Neural cell (in vitro differentiated cells): ENCODE measurements at regions not wholly inside any gene's neighbourhood (a gene's known extent, or its start where the extent isn't known, plus 50 kb on each side); places are given as distances from the start of the nearest gene placed in this dataset.

Experiments
- H2AFZ ChIP-seq: fragments of 200-600, 300-800 bp; sonication (generic), shearing (Covaris generic); 2 replicates; pipeline ENCODE4 v1.6.0; 2014; ENCODE audit warnings: low read depth, mild to moderate bottlenecking, antibody characterized with exemption, low read length, moderate library complexity
- H3F3A ChIP-seq: fragments of 200-600 bp; shearing (Covaris generic); 2 replicates; pipeline ENCODE4 v1.6.1; 2016; ENCODE audit warnings: mild to moderate bottlenecking, moderate library complexity, mixed read lengths, antibody characterized with exemption, low read length; ENCODE audit not compliant: insufficient read depth, poor library complexity, severe bottlenecking
- H3K27ac ChIP-seq: fragments of 200-600, 300-800 bp; sonication (generic), shearing (Covaris generic); 2 replicates; pipeline ENCODE4 v1.5.1; 2014; ENCODE audit warnings: mild to moderate bottlenecking, low read length, moderate library complexity
- H3K27me3 ChIP-seq: fragments of 300-800, 200-600 bp; sonication (generic), shearing (Covaris generic); 2 replicates; pipeline ENCODE4 v1.6.0; 2014; ENCODE audit warnings: mild to moderate bottlenecking, low read depth, low read length, moderate library complexity; ENCODE audit not compliant: insufficient read depth
- H3K36me3 ChIP-seq: fragments of 300-800, 200-600 bp; sonication (generic), shearing (Covaris generic); 2 replicates; pipeline ENCODE4 v1.5.1; 2014; ENCODE audit warnings: mild to moderate bottlenecking, antibody characterized with exemption, low read length, moderate library complexity; ENCODE audit not compliant: insufficient read depth
- H3K4me2 ChIP-seq: fragments of 300-800, 200-600 bp; sonication (generic), shearing (Covaris generic); 2 replicates; pipeline ENCODE4 v1.6.0; 2014; ENCODE audit warnings: mild to moderate bottlenecking, low read length
- H3K4me3 ChIP-seq: fragments of 300-800, 200-600 bp; sonication (generic), shearing (Covaris generic); 2 replicates; pipeline ENCODE4 v1.5.1; 2014; ENCODE audit warnings: mild to moderate bottlenecking, low read length, moderate library complexity
- H3K79me2 ChIP-seq: fragments of 200-600 bp; shearing (Covaris generic); replicated peaks from 2 replicates; pipeline ENCODE4 v1.6.0; 2014; ENCODE audit warnings: mild to moderate bottlenecking, low read length, moderate library complexity; ENCODE audit not compliant: insufficient read depth
- H3K9ac ChIP-seq: fragments of 300-800, 200-600 bp; sonication (generic), shearing (Covaris generic); 2 replicates; pipeline ENCODE4 v1.6.1; 2016; ENCODE audit warnings: mild to moderate bottlenecking, low read length, mixed read lengths
- H3K9me2 ChIP-seq: fragments of 200-600 bp; shearing (Covaris generic); 2 replicates; pipeline ENCODE4 v1.6.1; 2016; ENCODE audit warnings: mild to moderate bottlenecking, low read length, mixed read lengths; ENCODE audit not compliant: insufficient read depth
- H3K9me3 ChIP-seq: fragments of 200-600, 300-800 bp; sonication (generic), shearing (Covaris generic); 2 replicates; pipeline ENCODE4 v1.6.1; 2016; ENCODE audit warnings: mild to moderate bottlenecking, mixed run types, low read length, moderate library complexity, mixed read lengths
- H4K20me1 ChIP-seq: fragments of 200-600 bp; shearing (Covaris generic); 2 replicates; pipeline ENCODE4 v1.6.1; 2016; ENCODE audit warnings: mild to moderate bottlenecking, mixed run types; ENCODE audit not compliant: insufficient read depth
- CTCF ChIP-seq: fragments of 450-650 bp; IDR thresholded peaks from 2 replicates; pipeline ENCODE4 v1.5.1; 2014; ENCODE audit warnings: antibody characterized with exemption, mild to moderate bottlenecking, moderate library complexity; ENCODE audit not compliant: poor library complexity, severe bottlenecking
- EP300 ChIP-seq: fragments of 450-650 bp; conservative IDR thresholded peaks from 2 replicates; pipeline ENCODE4 v1.6.1; 2014; ENCODE audit warnings: antibody characterized with exemption, mild to moderate bottlenecking, moderate library complexity; ENCODE audit not compliant: poor library complexity, severe bottlenecking
- EZH2 ChIP-seq: fragments of 200-600, 300-800 bp; shearing (Covaris generic), sonication (generic); IDR thresholded peaks from 2 replicates; pipeline ENCODE4 v1.6.1; 2014; ENCODE audit warnings: antibody characterized with exemption, low read length, borderline replicate concordance, mild to moderate bottlenecking; ENCODE audit not compliant: insufficient read depth, poor library complexity, severe bottlenecking
- MXI1 ChIP-seq: fragments of 450-650 bp; conservative IDR thresholded peaks from 2 replicates; pipeline ENCODE4 v1.6.1; 2014; ENCODE audit warnings: antibody characterized with exemption, mild to moderate bottlenecking; ENCODE audit not compliant: poor library complexity, severe bottlenecking
- POLR2AphosphoS5 ChIP-seq: IDR thresholded peaks from 2 replicates; pipeline ENCODE4 v1.6.1; 2012
- RAD21 ChIP-seq: fragments of 450-650 bp; conservative IDR thresholded peaks from 2 replicates; pipeline ENCODE4 v1.6.1; 2014; ENCODE audit warnings: antibody characterized with exemption, mild to moderate bottlenecking, moderate library complexity
- REST ChIP-seq: IDR thresholded peaks from 2 replicates; pipeline ENCODE4 v1.6.1; 2012; ENCODE audit warnings: borderline replicate concordance
- SMC3 ChIP-seq: fragments of 450-650 bp; conservative IDR thresholded peaks from 2 replicates; pipeline ENCODE4 v1.6.1; 2014; ENCODE audit warnings: antibody characterized with exemption, mild to moderate bottlenecking, moderate library complexity; ENCODE audit not compliant: poor library complexity
- TAF1 ChIP-seq: IDR thresholded peaks from 2 replicates; pipeline ENCODE4 v1.6.1; 2012; ENCODE audit warnings: low read depth

- H3K79me2 ChIP-seq, result no peaks in the 10 kb centered on the region
- H3K36me3 ChIP-seq, result no peaks in the 10 kb centered on the region
- TF ChIP-seq POLR2AphosphoS5, result no peak
- TF ChIP-seq SMC3, result no peak
- TF ChIP-seq EZH2, result no peak
- TF ChIP-seq TAF1, result no peak
- no peak for TF ChIP-seq CTCF
- TF ChIP-seq MXI1, result no peak
- TF ChIP-seq REST, result no peak
- no peak for TF ChIP-seq EP300
- TF ChIP-seq RAD21, result no peak
- no peaks in the 10 kb centered on the region for H3K27me3 ChIP-seq
- H3K27ac ChIP-seq, result no peak overlapping the region
- no peak overlapping the region for H3K9ac ChIP-seq
- H3K4me3 ChIP-seq, result no peak overlapping the region
- H4K20me1 ChIP-seq, result no peaks in the 10 kb centered on the region
- H3K9me3 ChIP-seq, result peaks cover 5% of the 10 kb centered on the region
- no peak overlapping the region for H3K4me2 ChIP-seq
- H3F3A ChIP-seq, result no peaks in the 10 kb centered on the region
- H2AFZ ChIP-seq, result no peak overlapping the region
- no peaks in the 10 kb centered on the region for H3K9me2 ChIP-seq
Observed at GRCh38 chr11:15640318-15640717, 525.6 kb downstream of the INSC start.

- Histone ChIP-seq H3K36me3 (no peaks in the 10 kb centered on the region), H3K9me3 (peaks cover 4% of the 10 kb centered on the region), H3K27ac (no peak overlapping the region), H3K9ac (no peak overlapping the region), H3K4me2 (no peak overlapping the region), H4K20me1 (no peaks in the 10 kb centered on the region), H3K9me2 (no peaks in the 10 kb centered on the region), H3K27me3 (no peaks in the 10 kb centered on the region), H3K79me2 (no peaks in the 10 kb centered on the region), H2AFZ (no peak overlapping the region), H3K4me3 (no peak overlapping the region), H3F3A (no peaks in the 10 kb centered on the region)
- TF ChIP-seq SMC3, result no peak
- no peak for TF ChIP-seq EZH2
- no peak for TF ChIP-seq POLR2AphosphoS5
Observed at GRCh38 chr11:15641271-15642045, 526.7 kb downstream of the INSC start.
